Chondrocyte (in vitro differentiated cells): ENCODE measurements at regions not wholly inside any gene's neighbourhood (a gene's known extent, or its start where the extent isn't known, plus 50 kb on each side); places are given as distances from the start of the nearest gene placed in this dataset.

Experiments
- DNase-seq: peaks from one replicate; pipeline ENCODE4 v3.0.0; 2021; ENCODE audit warnings: mixed read lengths, low spot score
- H3K27ac Mint-ChIP-seq: one replicate; pipeline ENCODE4 v1.8.0; 2021; ENCODE audit warnings: mild to moderate bottlenecking, moderate library complexity, mixed read lengths; ENCODE audit not compliant: unreplicated experiment
- H3K27me3 Mint-ChIP-seq: 2 replicates; pipeline ENCODE4 v1.8.0; 2021; ENCODE audit warnings: low read depth, mixed read lengths
- H3K36me3 Mint-ChIP-seq: 2 replicates; pipeline ENCODE4 v1.8.0; 2021; ENCODE audit warnings: low read depth, mixed read lengths
- H3K4me1 Mint-ChIP-seq: 2 replicates; pipeline ENCODE4 v1.8.0; 2021; ENCODE audit warnings: low read depth, mild to moderate bottlenecking, mixed read lengths
- H3K4me3 Mint-ChIP-seq: one replicate; pipeline ENCODE4 v1.8.0; 2021; ENCODE audit warnings: mild to moderate bottlenecking, moderate library complexity, mixed read lengths; ENCODE audit not compliant: unreplicated experiment
- H3K9me3 Mint-ChIP-seq: 2 replicates; pipeline ENCODE4 v1.8.0; 2021; ENCODE audit warnings: low read depth, mixed read lengths
- TF ChIP-seq, protein P1 (sequence below): fragments of 200-600 bp; sonication (generic); IDR thresholded peaks from 2 replicates; pipeline ENCODE4 v1.5.0; 2021; ENCODE audit warnings: antibody characterized with exemption, mild to moderate bottlenecking, moderate library complexity

DNA sequence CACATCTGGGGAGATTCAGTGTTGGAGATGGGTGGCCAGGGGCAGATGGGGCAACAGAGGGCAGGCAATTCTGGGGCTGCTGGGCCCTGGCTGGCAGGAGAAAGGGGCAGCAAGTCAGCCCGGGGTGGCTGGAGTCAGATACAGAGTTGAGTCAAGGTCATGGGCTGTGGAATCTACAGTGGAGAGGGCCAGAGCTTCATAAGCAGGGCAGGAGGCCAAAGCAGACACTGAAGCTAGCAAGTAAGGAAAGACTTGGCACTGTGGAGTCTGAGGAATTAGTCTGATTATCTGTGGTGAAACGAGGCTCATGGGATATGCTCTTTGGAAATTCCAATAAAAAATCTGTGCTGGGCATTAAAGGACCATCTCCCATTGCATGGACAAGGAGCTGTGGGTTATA lies 95.5 kb downstream of the TMX1 start:
- H3K36me3 Mint-ChIP-seq, result no peaks in the 10 kb centered on the region
- H3K4me1 Mint-ChIP-seq, result peaks cover 33% of the 10 kb centered on the region
- no peak overlapping the region for H3K4me3 Mint-ChIP-seq
- no peaks in the 10 kb centered on the region for H3K9me3 Mint-ChIP-seq
- TF ChIP-seq, protein P1, sequence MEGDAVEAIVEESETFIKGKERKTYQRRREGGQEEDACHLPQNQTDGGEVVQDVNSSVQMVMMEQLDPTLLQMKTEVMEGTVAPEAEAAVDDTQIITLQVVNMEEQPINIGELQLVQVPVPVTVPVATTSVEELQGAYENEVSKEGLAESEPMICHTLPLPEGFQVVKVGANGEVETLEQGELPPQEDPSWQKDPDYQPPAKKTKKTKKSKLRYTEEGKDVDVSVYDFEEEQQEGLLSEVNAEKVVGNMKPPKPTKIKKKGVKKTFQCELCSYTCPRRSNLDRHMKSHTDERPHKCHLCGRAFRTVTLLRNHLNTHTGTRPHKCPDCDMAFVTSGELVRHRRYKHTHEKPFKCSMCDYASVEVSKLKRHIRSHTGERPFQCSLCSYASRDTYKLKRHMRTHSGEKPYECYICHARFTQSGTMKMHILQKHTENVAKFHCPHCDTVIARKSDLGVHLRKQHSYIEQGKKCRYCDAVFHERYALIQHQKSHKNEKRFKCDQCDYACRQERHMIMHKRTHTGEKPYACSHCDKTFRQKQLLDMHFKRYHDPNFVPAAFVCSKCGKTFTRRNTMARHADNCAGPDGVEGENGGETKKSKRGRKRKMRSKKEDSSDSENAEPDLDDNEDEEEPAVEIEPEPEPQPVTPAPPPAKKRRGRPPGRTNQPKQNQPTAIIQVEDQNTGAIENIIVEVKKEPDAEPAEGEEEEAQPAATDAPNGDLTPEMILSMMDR, result no peak
- no peaks in the 10 kb centered on the region for H3K27me3 Mint-ChIP-seq
- DNase-seq, result no peak
- no peak overlapping the region for H3K27ac Mint-ChIP-seq

DNA sequence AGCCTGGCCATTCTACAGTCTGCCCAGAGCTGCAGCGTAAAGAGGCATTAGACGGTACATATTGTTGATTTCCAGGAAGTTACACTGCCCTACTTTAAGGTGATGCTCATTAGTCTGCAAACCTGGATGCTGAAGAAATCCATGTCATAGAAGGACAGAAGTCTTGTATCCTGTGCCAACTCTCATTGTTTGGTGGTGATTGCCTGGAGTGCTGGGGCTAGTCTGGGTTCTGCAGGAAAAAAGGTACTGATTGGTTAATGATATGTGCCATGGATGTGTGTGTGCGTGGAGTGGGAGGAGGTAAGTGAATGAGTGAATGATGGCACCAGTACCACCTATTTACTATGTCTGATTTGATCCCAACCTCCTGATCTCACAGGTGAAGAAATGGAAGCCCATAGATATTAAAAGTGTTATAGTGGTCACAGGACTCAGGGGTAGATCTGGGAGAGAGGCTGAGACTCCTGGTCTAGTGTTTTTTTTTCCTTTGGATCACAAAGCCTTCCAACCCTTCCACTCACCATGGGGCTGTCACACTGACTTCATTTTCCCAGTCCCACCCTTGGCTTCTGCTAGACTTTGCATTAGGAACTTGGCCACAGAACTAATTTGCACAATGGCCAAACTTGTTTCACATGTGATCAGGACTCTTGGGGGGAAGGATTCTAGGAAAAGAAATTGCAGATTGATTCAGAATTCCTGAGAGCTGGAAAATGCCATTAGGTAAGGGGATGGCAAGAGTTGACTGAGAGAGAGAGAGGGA lies 96.1 kb downstream of the TMX1 start:
- TF ChIP-seq, protein P1, result no peak
- no peak overlapping the region for H3K27ac Mint-ChIP-seq
- no peaks in the 10 kb centered on the region for H3K9me3 Mint-ChIP-seq
- no peaks in the 10 kb centered on the region for H3K27me3 Mint-ChIP-seq
- H3K36me3 Mint-ChIP-seq, result no peaks in the 10 kb centered on the region
- H3K4me1 Mint-ChIP-seq, result peaks cover 31% of the 10 kb centered on the region
- H3K4me3 Mint-ChIP-seq, result no peak overlapping the region
- DNase-seq, result no peak

DNA sequence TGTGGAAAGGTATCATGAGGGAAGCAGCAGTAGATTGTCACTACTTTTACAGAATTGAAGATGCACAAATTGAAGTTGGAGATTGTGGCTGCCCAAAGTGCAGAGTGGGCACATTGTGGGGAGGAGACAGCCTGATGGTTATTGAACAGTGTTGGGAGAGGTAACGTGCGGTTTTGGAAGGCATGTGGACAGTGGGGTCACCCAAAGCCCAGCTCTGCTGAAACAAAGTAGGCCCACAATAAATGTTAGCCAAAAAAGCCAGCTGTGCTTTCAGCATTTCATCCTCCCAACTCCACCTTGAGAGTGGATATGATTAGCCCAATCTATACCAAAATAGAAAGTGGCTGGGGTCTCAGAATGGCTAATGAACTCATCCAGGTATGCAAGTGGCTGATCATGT lies 96.7 kb downstream of the TMX1 start:
- Mint-ChIP-seq H3K4me3 (no peak overlapping the region), H3K27me3 (no peaks in the 10 kb centered on the region), H3K9me3 (no peaks in the 10 kb centered on the region), H3K27ac (no peak overlapping the region), H3K4me1 (peaks cover 30% of the 10 kb centered on the region), H3K36me3 (no peaks in the 10 kb centered on the region)
- DNase-seq, result no peak
- TF ChIP-seq, protein P1, result no peak

DNA sequence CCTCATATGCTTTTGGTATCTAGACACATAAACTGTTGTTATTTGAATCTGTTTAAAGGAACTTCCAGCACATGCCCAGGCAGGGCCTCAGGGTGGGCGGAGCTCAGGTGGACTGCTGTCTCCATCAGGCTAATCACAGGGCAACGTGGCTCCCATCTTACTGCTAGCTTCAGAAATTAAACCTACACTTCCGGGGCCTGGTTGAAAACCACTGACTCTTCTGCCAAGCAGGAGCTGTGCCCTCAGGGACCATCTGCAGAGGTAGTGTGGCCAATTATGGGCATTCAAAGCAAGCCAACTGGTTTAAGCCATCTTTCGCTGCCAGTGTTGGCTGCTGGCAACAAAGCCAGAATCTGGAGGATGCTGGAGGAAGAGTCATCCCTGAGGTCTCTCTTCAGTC lies 97.5 kb downstream of the TMX1 start:
- H3K4me3 Mint-ChIP-seq, result no peak overlapping the region
- no peaks in the 10 kb centered on the region for H3K36me3 Mint-ChIP-seq

GRCh38 chr14:51341338-51341737 lies 101.3 kb downstream of the TMX1 start:
- H3K4me3 Mint-ChIP-seq, result no peak overlapping the region
- peaks cover 5% of the 10 kb centered on the region for H3K9me3 Mint-ChIP-seq
- no peak overlapping the region for H3K27ac Mint-ChIP-seq
- no peak for DNase-seq
- TF ChIP-seq, protein P1, result no peak
- H3K36me3 Mint-ChIP-seq, result no peaks in the 10 kb centered on the region
- no peaks in the 10 kb centered on the region for H3K27me3 Mint-ChIP-seq
- no peaks in the 10 kb centered on the region for H3K4me1 Mint-ChIP-seq

More for the DNA sequence above, 97.5 kb downstream of the TMX1 start:
- H3K4me1 Mint-ChIP-seq, result peaks cover 26% of the 10 kb centered on the region
- TF ChIP-seq, protein P1, result no peak
- no peak for DNase-seq
- no peaks in the 10 kb centered on the region for H3K27me3 Mint-ChIP-seq
- H3K9me3 Mint-ChIP-seq, result no peaks in the 10 kb centered on the region
- H3K27ac Mint-ChIP-seq, result no peak overlapping the region
